NK-92 treated with Interleukin-12 subunit alpha and Interleukin-12 subunit beta, amount 100 ng/mL, for 24 hours (cell line): ENCODE measurements at regions not wholly inside any gene's neighbourhood (a gene's known extent, or its start where the extent isn't known, plus 50 kb on each side); places are given as distances from the start of the nearest gene placed in this dataset.

Experiments used
- DNase-seq: peaks from one replicate; lab custom pipeline; 2025; lab: John Stamatoyannopoulos, UW

- no peak for DNase-seq
Measured at GRCh38 chr16:80176114-80176513, 364.7 kb upstream of the DYNLRB2 start.

DNA sequence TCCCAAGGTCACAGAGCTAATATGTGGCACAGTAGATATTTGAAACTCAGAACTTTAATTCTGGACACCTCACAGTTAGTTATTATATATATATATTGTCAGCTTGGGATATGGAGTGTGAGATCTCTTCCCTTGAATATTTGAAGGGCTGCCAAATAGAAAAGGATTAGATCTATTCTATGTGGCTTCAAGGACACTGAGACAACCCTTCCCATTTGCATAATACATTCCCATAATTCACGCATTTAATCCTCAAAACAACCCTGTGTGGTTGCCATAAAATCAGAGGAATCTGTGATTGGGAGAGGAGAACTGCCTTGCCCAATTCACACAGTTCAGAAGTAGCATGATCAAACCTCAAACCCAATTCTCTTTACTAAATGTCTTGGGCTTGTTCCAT, 365.8 kb upstream of the DYNLRB2 start:
- no peak for DNase-seq

DNA sequence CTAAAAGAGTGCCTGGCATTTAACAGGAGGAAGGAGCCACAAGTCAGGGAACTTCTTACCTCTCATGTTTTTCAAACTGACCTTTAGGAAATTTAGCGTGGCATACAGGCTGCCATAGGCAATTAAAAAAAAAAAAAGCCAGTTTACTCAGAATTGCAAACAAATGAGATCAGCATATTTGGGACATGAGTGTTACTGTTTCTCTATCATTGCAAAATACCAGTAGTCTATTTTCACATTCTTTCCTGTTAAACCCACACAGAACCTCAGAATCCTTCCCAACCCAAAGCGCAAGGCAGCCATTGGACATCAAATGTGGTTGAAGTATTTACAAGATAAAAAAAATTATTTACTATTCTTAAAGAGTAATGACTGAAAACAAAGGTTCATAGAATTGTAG, 366.4 kb upstream of the DYNLRB2 start:
- no peak for DNase-seq

- DNase-seq = no peak
Measured at GRCh38 chr16:80171746-80172145, 369.0 kb upstream of the DYNLRB2 start.

DNA sequence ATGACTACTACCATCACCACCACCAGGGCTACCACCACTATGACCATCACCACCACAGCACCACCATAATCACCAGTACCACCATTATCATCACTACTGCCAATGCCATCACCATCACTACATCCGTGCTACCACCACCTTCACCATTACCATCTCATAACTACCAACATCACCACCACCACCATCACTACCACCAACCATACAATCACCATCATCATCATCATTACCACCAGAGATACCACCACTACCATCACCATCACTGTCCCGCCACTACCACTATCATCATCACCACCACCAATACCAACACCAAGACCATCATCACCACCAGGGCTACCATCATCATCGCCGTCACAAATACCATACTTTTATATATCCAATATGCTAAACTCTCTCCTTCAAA, 369.6 kb upstream of the DYNLRB2 start:
- DNase-seq = no peak

GRCh38 chr16:80167657-80168390, 373.0 kb upstream of the DYNLRB2 start:
- no peak for DNase-seq

GRCh38 chr16:80166082-80166481, 374.7 kb upstream of the DYNLRB2 start:
- no peak for DNase-seq

GRCh38 chr16:80164966-80165550, 375.7 kb upstream of the DYNLRB2 start:
- no peak for DNase-seq

GRCh38 chr16:80163339-80163738, 377.5 kb upstream of the DYNLRB2 start:
- no peak for DNase-seq

- no peak for DNase-seq
Measured at GRCh38 chr16:80161799-80162739, 378.7 kb upstream of the DYNLRB2 start.

DNA sequence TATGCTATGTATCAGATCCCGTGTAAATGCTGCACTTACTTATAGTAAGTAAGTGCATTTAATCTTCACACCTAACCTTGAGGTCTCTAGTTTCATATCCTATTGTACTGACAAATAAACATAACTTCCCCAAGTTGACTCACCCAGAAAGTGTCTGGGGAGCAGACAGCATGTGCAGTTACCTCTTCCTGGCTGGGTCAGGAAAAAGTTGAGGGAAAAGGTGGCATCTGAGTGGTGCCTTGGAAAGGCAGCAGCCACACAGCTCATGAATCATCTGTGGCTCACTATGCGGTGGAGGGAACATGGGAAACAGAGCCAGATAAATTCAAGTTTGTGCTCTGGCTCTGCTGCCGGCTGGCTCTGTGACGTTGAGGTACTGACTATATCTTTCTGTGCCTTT, 382.0 kb upstream of the DYNLRB2 start:
- DNase-seq = no peak

- DNase-seq = no peak
Measured at GRCh38 chr16:80151722-80152111, 389.1 kb upstream of the DYNLRB2 start.

DNA sequence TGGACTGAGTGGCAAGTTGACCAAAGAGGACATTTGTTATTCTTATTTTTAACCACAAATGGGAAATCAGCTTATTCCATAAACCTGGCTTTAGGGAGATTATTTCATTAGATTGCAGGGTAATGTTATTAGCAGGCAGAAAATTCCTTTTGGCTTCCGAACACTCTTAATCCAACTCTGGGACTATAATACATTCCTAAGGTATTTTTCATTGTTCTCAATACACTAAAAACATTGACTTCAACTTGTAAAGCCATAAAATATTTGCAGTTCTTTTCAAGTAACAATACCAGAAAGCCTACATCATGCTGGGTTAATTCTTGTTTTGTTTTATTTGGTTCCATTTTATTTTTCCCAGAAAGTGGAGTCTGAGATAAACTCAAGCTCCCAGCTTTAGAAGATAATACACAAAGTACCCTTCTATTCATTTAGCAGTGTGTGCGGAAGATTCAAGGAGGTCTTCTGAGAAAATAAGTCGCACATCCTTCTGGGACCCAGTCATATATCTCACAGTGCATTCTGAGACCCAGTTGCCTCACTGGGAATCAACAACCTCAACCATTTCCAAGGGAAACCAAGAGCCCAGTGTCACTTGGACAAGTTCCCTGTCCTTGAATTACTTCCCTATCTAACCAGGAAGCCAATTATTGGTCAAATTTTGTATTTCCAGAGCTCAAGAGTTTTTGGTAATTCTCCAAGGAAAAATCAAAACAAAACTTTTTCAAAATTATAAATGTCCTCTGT, 389.6 kb upstream of the DYNLRB2 start:
- DNase-seq = no peak

DNA sequence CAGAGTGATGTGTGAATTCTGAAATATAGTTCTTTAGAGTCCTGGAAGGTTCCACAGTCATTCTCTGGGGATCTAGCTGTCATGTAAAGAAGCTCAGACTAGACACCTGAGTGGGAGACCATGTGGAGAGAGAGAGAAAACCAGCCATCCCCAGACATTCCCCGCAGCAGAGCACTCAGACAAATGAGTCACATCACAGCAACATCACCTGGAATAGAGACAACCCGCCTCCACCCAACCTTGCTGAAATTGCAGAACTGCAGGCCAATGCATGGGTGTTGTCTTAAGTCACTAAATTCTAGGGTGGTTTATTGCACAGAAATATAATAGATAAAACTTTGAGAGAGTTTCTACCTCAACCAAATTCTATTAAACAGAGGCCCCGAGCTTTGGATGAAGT, 392.0 kb upstream of the DYNLRB2 start:
- DNase-seq = no peak

GRCh38 chr16:80147026-80147655, 393.7 kb upstream of the DYNLRB2 start:
- DNase-seq = no peak

- no peak for DNase-seq
Measured at GRCh38 chr16:80144191-80144590, 396.6 kb upstream of the DYNLRB2 start.

GRCh38 chr16:80142940-80143339, 397.9 kb upstream of the DYNLRB2 start:
- DNase-seq = no peak

DNA sequence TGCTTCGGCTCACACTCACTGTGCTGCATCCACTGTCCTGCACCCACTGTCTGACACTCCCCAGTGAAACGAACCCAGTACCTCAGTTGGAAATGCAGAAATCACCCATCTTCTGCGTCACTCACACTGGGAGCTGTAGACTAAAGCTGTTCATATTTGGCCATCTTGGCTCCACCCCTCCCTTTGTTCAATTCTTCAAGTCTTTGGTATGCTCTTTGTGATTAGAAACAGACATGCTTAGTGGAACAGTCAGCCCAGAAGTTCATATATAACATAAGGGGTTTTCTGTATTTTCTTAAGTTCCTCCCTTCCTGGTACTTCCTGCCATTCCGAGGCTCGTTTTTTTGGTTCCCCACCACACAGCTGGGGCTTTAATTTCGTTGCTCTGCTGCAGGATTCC, 398.5 kb upstream of the DYNLRB2 start:
- DNase-seq = no peak

- no peak for DNase-seq
Measured at GRCh38 chr16:80129791-80130190, 411.0 kb upstream of the DYNLRB2 start.

GRCh38 chr16:80125677-80126076, 415.1 kb upstream of the DYNLRB2 start:
- DNase-seq = no peak

GRCh38 chr16:80123189-80123588, 417.6 kb upstream of the DYNLRB2 start:
- DNase-seq = no peak

- DNase-seq = no peak
Measured at GRCh38 chr16:80122115-80122514, 418.7 kb upstream of the DYNLRB2 start.
